HUDEP-2 (cell line): ENCODE measurements at regions not wholly inside any gene's neighbourhood (a gene's known extent, or its start where the extent isn't known, plus 50 kb on each side); places are given as distances from the start of the nearest gene placed in this dataset.
"Not testable (repeated sequence)": the region's sequence is repeated elsewhere in the genome, so short reads cannot be mapped to it uniquely, and the experiment has no call there.

ENCODE experiments used
- DNase-seq, 76 experiments: peaks; one replicate each; lab custom pipeline; 2025; ENCODE audit not compliant: unreplicated experiment in 76 of 76; lab: John Stamatoyannopoulos, UW

DNA sequence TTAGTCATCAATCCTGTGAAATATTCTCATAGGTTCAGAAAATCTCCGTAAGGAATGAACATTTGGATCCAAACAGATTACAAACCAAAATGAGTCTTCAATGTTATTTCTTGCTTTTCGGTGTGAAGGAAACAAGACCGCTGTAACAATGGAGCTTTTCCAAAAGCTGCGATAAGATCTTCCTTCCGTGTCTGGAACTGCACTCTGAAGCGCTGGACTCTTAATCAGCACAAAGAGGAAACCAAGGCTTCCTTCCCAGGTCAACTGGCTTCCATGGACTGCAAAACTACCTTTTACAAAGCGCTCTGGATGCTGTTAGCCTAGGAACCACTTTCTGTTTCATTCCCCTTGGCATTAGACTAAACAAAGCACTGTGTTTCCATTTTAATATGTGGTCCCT, 137.9 kb upstream of the BASP1 start:
- no peak for DNase-seq

DNA sequence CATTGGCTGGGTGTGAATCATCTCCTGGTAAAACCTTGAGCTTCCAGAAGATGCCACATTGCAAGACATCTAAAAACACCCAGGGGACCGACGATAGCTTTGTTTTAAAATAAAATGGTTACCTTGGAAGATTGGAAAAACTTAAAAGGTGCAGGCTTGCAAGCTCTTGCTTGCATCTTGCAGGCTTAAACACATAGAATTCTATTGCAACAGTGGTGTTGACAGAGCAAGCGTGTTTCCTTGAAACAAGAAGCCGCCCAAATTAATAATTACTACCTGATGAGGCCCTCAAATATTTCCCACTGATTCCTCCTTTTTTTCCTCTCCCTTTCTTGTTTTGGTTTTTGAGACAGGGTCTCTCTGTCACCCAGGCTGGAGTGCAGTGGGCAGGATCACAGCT, 137.1 kb upstream of the BASP1 start:
- no peak for DNase-seq

GRCh38 chr5:17081142-17081541, 136.3 kb upstream of the BASP1 start:
- no peak for DNase-seq

DNA sequence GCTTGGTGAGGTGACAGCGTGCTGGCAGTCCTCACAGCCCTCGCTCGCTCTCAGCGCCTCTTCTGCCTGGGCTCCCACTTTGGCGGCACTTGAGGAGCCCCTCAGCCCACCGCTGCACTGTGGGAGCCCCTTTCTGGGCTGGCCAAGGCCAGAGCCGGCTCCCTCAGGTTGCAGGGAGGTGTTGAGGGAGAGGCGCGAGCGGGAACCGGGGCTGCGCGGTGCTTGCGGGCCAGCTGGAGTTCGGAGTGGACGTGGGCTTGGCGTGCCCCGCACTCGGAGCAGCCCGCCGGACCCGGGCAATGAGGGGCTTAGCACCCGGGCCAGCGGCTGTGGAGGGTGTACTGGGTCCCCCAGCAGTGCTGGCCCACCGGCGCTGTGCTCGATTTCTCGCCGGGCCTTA, 134.2 kb upstream of the BASP1 start:
- DNase-seq, result not testable (repeated sequence)

- no peak for DNase-seq
Measured at GRCh38 chr5:17087035-17087434, 130.4 kb upstream of the BASP1 start.

GRCh38 chr5:17088051-17088450, 129.4 kb upstream of the BASP1 start:
- DNase-seq, result no peak

GRCh38 chr5:17089001-17089400, 128.4 kb upstream of the BASP1 start:
- no peak for DNase-seq

GRCh38 chr5:17089690-17090089, 127.7 kb upstream of the BASP1 start:
- DNase-seq, result no peak

DNA sequence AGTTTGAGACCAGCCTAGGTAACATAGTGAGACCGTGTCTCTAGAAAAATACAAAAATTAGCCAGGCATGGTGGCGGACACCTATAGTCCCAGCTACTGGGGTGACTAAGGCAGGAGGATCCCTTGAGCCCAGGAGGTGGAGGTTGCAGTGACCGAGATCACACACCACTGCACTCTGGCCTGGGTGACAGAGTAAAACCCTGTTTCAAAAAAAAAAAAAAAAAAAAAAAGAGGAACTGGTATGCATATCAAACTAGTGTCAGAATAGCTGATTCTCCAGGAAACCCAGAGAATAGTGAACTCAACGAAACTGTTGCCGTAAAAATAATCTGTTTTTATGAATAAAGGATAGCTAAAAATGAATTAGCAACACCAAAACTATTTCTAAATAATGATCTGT, 126.6 kb upstream of the BASP1 start:
- DNase-seq, result no peak

DNA sequence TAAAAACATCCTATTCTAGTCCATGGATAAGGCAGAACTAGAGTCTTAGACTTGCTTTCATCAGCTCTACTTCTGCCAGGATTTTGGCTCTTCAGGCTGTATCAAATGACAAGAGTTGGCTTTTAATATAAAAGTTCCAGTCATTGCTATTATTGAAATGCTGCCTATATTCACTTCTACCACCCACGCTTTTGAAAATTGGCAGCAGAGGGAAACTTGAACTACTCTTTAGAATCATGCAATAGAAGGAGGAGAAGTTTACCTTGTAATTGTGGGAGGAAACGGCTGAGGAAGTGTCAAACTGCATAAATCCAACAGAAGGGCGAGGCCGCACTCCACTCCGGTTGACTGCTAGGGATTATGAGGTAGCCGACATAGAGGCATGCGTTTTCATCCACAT, 122.6 kb upstream of the BASP1 start:
- no peak for DNase-seq

DNA sequence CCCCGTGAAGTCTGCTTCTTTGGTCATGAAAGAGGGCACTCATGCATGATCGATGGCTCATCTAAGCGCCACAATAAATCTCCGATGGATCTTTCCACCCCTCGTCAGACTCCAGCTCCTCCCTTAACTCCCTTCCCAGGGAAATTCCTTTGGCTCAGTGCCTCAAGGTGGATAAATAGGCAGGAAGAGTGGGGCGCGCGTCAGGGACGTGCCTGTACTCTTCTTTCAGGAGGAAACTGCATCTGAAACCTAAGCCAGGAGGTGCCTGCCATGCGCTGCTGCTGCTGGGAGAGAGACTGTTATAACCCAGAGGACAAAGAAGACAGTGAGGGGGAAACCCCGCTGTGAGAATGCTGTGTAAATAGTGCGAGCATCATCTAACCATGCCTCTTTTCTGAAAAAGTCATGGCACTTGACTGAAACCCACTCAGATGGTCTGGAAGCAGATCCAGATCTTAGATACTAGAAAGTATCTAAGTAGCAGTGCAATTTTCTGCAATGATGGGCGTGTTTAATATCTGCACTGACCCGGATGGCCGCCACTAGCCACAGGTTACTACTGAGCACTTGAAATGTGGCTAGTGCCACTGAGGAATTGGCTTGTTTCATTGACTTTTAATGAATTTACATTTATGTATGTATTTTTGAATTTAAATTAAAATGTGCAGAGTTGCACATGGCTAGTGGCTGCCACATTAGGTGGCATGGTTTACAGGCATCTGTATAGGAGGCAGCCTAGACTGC, 120.3 kb upstream of the BASP1 start:
- DNase-seq, result no peak

GRCh38 chr5:17099946-17100345, 117.5 kb upstream of the BASP1 start:
- DNase-seq, result no peak

DNA sequence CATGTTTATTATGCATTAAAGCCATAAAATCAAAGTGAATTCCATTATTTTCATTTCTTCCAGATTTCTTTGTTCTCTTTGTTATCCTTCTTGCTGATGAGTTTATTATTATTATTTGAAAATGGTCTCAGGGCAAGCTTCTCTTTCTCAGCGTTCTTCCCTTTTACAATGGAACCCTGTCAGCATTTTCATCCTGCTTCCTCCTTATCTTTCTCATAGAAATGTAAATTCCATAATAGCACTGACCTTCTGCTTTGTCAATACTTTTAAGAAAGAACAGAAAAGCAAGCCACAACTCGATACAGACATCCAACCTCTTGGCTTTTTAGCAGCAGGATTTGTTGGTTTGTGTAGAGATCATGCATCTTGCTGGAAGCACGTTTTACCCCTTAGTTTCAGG, 114.0 kb upstream of the BASP1 start:
- no peak for DNase-seq

- no peak for DNase-seq
Measured at GRCh38 chr5:17105744-17106418, 111.5 kb upstream of the BASP1 start.

- DNase-seq, result no peak
Measured at GRCh38 chr5:17106521-17106920, 110.9 kb upstream of the BASP1 start.

- not testable (repeated sequence) for DNase-seq
Measured at GRCh38 chr5:17112091-17112716, 105.2 kb upstream of the BASP1 start.

DNA sequence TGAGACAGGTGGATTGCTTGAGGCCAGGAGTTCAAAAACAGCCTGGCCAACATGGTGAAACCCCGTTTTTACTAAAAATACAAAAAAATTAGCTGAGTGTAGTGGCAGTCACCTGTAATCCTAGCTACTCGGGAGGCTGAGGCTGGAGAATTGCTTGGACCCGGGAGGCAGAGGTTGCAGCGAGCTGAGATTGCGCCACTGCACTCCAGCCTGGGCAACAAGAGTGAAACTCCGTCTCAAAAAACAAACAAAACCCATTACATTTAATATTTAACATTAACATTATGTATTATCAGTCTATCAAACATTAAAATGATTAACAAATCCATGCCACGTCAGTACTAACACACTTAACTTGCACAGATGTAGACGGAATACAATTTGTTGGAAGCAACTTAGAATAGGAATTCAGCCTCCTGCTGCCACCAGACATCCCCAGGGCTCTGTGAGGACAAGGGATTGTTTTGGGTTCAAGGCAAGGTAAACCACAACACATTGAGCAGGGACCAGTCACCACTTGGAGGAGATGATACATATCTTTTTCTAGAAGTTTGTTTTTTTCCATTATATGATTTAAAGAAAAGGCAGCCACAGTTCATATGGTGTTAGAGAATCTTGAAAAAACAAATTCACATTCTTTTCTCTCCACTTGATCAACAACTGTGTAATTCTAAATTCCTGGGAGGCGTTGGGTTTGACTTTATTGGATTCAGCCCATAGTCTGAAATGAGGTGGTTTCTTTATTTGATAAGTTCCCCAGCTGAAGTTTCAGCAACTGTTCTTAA, 104.1 kb upstream of the BASP1 start:
- no peak for DNase-seq

GRCh38 chr5:17114233-17114632, 103.2 kb upstream of the BASP1 start:
- no peak for DNase-seq

- no peak for DNase-seq
Measured at GRCh38 chr5:17114715-17115599, 102.5 kb upstream of the BASP1 start.

- no peak for DNase-seq
Measured at GRCh38 chr5:17115855-17116254, 101.6 kb upstream of the BASP1 start.
